Adrenal gland (tissue), 5 donors: ENCODE measurements at regions not wholly inside any gene's neighbourhood (a gene's known extent, or its start where the extent isn't known, plus 50 kb on each side); places are given as distances from the start of the nearest gene placed in this dataset.

ENCODE experiments used
- POLR2A ChIP-seq, 2 donors: fragments of 450-650 bp; IDR thresholded peaks; one replicate each; pipeline ENCODE4 v1.6.1; 2017; ENCODE audit warnings: antibody characterized with exemption in 2 of 2, mild to moderate bottlenecking in 2 of 2, moderate library complexity in 1 of 2
- TF ChIP-seq, protein P1 (sequence below), 6 experiments: fragments of 450-650 bp in 4 of 6; fragments of 200-600 bp in 2 of 6; sonication (generic) in 1 of 6; IDR thresholded peaks; 1 replicate in 5 of 6; 2 replicates in 1 of 6; pipeline versions ENCODE4 v1.5.1 to v1.8.0; 2016 to 2021; ENCODE audit warnings: antibody characterized with exemption in 6 of 6, mild to moderate bottlenecking in 2 of 6, moderate library complexity in 1 of 6
- donor health status: DM: no; HTN: no; CAD: no.

DNA sequence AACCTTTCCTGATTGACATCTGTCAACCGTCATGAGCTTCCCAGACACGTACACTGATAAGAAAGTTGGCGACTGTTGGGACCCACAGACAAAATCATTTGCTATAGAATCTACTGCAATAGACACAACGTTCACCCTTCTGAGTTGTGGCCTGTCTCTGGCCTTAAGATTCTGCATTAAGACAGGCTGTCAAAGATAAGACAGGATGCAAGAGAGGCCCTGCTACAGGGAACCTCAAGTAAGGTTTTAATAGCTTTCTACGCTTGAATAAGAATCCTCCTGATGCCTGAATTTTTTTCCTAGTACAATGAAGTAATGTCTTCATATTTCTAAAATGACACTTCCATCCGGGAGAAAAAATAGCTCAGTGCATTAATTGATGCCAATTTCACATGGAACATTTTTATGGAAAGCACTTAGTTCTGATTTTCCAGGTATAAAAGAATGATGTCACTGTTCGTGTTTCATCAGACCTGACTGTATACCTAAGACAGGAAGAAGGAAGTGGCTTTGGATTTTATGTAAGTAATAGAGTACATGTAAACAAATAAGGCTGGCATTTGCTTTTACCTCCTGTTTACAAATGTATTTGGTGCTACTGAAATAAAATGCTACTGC, 275.2 kb upstream of the GPC6 start:
- TF ChIP-seq, protein P1, sequence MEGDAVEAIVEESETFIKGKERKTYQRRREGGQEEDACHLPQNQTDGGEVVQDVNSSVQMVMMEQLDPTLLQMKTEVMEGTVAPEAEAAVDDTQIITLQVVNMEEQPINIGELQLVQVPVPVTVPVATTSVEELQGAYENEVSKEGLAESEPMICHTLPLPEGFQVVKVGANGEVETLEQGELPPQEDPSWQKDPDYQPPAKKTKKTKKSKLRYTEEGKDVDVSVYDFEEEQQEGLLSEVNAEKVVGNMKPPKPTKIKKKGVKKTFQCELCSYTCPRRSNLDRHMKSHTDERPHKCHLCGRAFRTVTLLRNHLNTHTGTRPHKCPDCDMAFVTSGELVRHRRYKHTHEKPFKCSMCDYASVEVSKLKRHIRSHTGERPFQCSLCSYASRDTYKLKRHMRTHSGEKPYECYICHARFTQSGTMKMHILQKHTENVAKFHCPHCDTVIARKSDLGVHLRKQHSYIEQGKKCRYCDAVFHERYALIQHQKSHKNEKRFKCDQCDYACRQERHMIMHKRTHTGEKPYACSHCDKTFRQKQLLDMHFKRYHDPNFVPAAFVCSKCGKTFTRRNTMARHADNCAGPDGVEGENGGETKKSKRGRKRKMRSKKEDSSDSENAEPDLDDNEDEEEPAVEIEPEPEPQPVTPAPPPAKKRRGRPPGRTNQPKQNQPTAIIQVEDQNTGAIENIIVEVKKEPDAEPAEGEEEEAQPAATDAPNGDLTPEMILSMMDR (IDR thresholded peaks at IDR 0.05): no peak
- no peak for TF ChIP-seq POLR2A (IDR thresholded peaks at IDR 0.05)
